ENCODE measurements at regions not wholly inside any gene's neighbourhood (a gene's known extent, or its start where the extent isn't known, plus 50 kb on each side); places are given as distances from the start of the nearest gene placed in this dataset.

GRCh38 chr12:98417266-98417665 lies 98.1 kb upstream of the TMPO start (continued):
- TF ChIP-seq E2F4 (IDR thresholded peaks at IDR 0.05; ENCODE audit: low read depth, low read length) = no peak
- TF ChIP-seq CTCF (IDR thresholded peaks at IDR 0.05 in 2 of 3, conservative IDR thresholded peaks at IDR 0.05 in 1 of 3; ENCODE audit: control insufficient read depth in 2 of 3, extremely low read depth in 1 of 3, insufficient read depth in 1 of 3, low read depth in 3 of 3, low read length in 3 of 3) = no peak
- no peak for TF ChIP-seq BMI1 (IDR thresholded peaks at IDR 0.05; ENCODE audit: borderline replicate concordance)
- no peak for TF ChIP-seq USF2 (IDR thresholded peaks at IDR 0.05; ENCODE audit: borderline replicate concordance, low read depth, low read length)
- TF ChIP-seq POLR2A (IDR thresholded peaks at IDR 0.05; ENCODE audit: low read depth, low read length) = no peak
- no peak for TF ChIP-seq GABPA (IDR thresholded peaks at IDR 0.05; ENCODE audit: low read depth)
- no peak for TF ChIP-seq NR2F1 (conservative IDR thresholded peaks at IDR 0.05)
- no peak for TF ChIP-seq NR2C1 (IDR thresholded peaks at IDR 0.05)
- TF ChIP-seq SRF (IDR thresholded peaks at IDR 0.05; ENCODE audit: low read depth in 2 of 2, low read length in 2 of 2) = no peak
- TF ChIP-seq HSF1 (IDR thresholded peaks at IDR 0.05; ENCODE audit: low read depth, low read length) = no peak
- TF ChIP-seq CHD1 (IDR thresholded peaks at IDR 0.05; ENCODE audit: low read depth, low read length) = no peak
- TF ChIP-seq ZBTB40 (IDR thresholded peaks at IDR 0.05; ENCODE audit: borderline replicate concordance) = no peak
